Effector CD8-positive, alpha-beta T cell (primary cell): ENCODE measurements at regions not wholly inside any gene's neighbourhood (a gene's known extent, or its start where the extent isn't known, plus 50 kb on each side); places are given as distances from the start of the nearest gene placed in this dataset.
"Not testable (repeated sequence)": the region's sequence is repeated elsewhere in the genome, so short reads cannot be mapped to it uniquely, and the experiment has no call there.

Source experiments
- DNase-seq: peaks from one replicate; lab custom pipeline; 2025; lab: John Stamatoyannopoulos, UW

GRCh38 chr12:131541512-131541911 is 169.4 kb upstream of the SFSWAP start:
- not testable (repeated sequence) for DNase-seq

GRCh38 chr12:131542351-131542750 is 168.5 kb upstream of the SFSWAP start:
- no peak for DNase-seq

- DNase-seq = no peak
Measured at GRCh38 chr12:131543040-131543439, 167.8 kb upstream of the SFSWAP start.

GRCh38 chr12:131547555-131547954 is 163.3 kb upstream of the SFSWAP start:
- no peak for DNase-seq

GRCh38 chr12:131550121-131550520 is 160.8 kb upstream of the SFSWAP start:
- DNase-seq = no peak

GRCh38 chr12:131551675-131552491 is 159.0 kb upstream of the SFSWAP start:
- DNase-seq = no peak

- DNase-seq = no peak
Measured at GRCh38 chr12:131552492-131552863, 158.4 kb upstream of the SFSWAP start.

- no peak for DNase-seq
Measured at GRCh38 chr12:131553096-131553777, 157.7 kb upstream of the SFSWAP start.

- DNase-seq = no peak
Measured at GRCh38 chr12:131555197-131555846, 155.6 kb upstream of the SFSWAP start.

- no peak for DNase-seq
Measured at GRCh38 chr12:131555866-131556265, 155.0 kb upstream of the SFSWAP start.

- DNase-seq = no peak
Measured at GRCh38 chr12:131557078-131557709, 153.7 kb upstream of the SFSWAP start.

- DNase-seq = no peak
Measured at GRCh38 chr12:131559517-131560516, 151.1 kb upstream of the SFSWAP start.

GRCh38 chr12:131561051-131561450 is 149.8 kb upstream of the SFSWAP start:
- DNase-seq = no peak

GRCh38 chr12:131561891-131562684 is 148.8 kb upstream of the SFSWAP start:
- DNase-seq = no peak

- DNase-seq = not testable (repeated sequence)
Measured at GRCh38 chr12:131564138-131564727, 146.7 kb upstream of the SFSWAP start.

- no peak for DNase-seq
Measured at GRCh38 chr12:131564845-131565244, 146.0 kb upstream of the SFSWAP start.

- no peak for DNase-seq
Measured at GRCh38 chr12:131565267-131566015, 145.4 kb upstream of the SFSWAP start.

- no peak for DNase-seq
Measured at GRCh38 chr12:131568336-131568735, 142.6 kb upstream of the SFSWAP start.

- no peak for DNase-seq
Measured at GRCh38 chr12:131570596-131570995, 140.3 kb upstream of the SFSWAP start.
